ENCODE measurements at regions not wholly inside any gene's neighbourhood (a gene's known extent, or its start where the extent isn't known, plus 50 kb on each side); places are given as distances from the start of the nearest gene placed in this dataset.

- BruUV-seq (replicated peaks): no TSS peak
- Histone ChIP-seq H3K27ac (ENCODE audit: control insufficient read depth, insufficient read depth) (no peak overlapping the region), H4K20me1 (ENCODE audit: control insufficient read depth, insufficient read depth) (no peaks in the 10 kb centered on the region), H3K9ac (ENCODE audit: control insufficient read depth, insufficient read depth, low read length) (no peak overlapping the region), H3K4me3 (no peak overlapping the region), H3K9me3 (replicated peaks; ENCODE audit: control insufficient read depth, insufficient read depth, low read length) (no peaks in the 10 kb centered on the region), H3K4me1 (ENCODE audit: control insufficient read depth, insufficient read depth, low read length) (no peaks in the 10 kb centered on the region), H3K27me3 (replicated peaks in 1 of 2; ENCODE audit: control insufficient read depth in 2 of 2, insufficient read depth in 2 of 2, low read length in 1 of 2) (peaks cover 0 to 2% of the 10 kb centered on the region in 2 experiments; a peak in 2 of 4 replicates), H3K4me2 (ENCODE audit: control insufficient read depth, insufficient read depth) (no peak overlapping the region), H3K36me3 (ENCODE audit: control insufficient read depth in 2 of 2, insufficient read depth in 2 of 2, low read length in 1 of 2) (no peaks in the 10 kb centered on the region), H2AFZ (ENCODE audit: control insufficient read depth, low read depth, low read length) (no peak overlapping the region), H3K79me2 (ENCODE audit: control insufficient read depth, insufficient read depth, low read length) (no peaks in the 10 kb centered on the region)
- DNase-seq (ENCODE audit: low read depth, low spot score): no peak
- TF ChIP-seq STAT1 (conservative IDR thresholded peaks at IDR 0.05) (no peak), JUNB (IDR thresholded peaks at IDR 0.05) (no peak), IRF5 (IDR thresholded peaks at IDR 0.05; ENCODE audit: borderline replicate concordance) (no peak), ZNF24 (IDR thresholded peaks at IDR 0.05) (no peak), POLR2A (IDR thresholded peaks at IDR 0.05; ENCODE audit: low read depth, low read length) (no peak), RAD21 (IDR thresholded peaks at IDR 0.05; ENCODE audit: insufficient read depth, low read depth, low read length) (no peak), IKZF2 (IDR thresholded peaks at IDR 0.05) (no peak), GATAD2B (conservative IDR thresholded peaks at IDR 0.05; ENCODE audit: low read depth) (no peak), BCL3 (IDR thresholded peaks at IDR 0.05; ENCODE audit: borderline replicate concordance, insufficient read depth, low read depth, low read length, poor library complexity, severe bottlenecking) (no peak), CBX5 (IDR thresholded peaks at IDR 0.05; ENCODE audit: low read depth) (no peak), ASH2L (IDR thresholded peaks at IDR 0.05; ENCODE audit: borderline replicate concordance, low read depth) (no peak), YBX1 (IDR thresholded peaks at IDR 0.05) (no peak), ZZZ3 (IDR thresholded peaks at IDR 0.05; ENCODE audit: control insufficient read depth, insufficient read length, low read depth) (no peak)
- in situ Hi-C loops (cut with MboI): loop anchor here (25.0 kb wide), 1 partner anchor 1156 kb away; no protein-coding TSS in a partner anchor
- ATAC-seq: no peak
- CTCF ChIA-PET: interaction anchor here (1.2 kb wide), 1 partner anchor 185 kb away, joined by 6 read pairs; no protein-coding TSS in a partner anchor
- POLR2A ChIA-PET: no interaction called here
- RAD21 ChIA-PET (ENCODE audit: unreplicated experiment): no interaction called here
- intact Hi-C loops (cut with micrococcal nuclease; ENCODE audit: unreplicated experiment): no loop called here
- FAIRE-seq: no peak
- WGBS (ENCODE audit: insufficient coverage, insufficient replicate concordance, low lambda C conversion rate, missing lambda C conversion rate): 7% methylated on average over 1 of the region's 1 CpG
- SMC1A ChIA-PET (ENCODE audit: uncharacterized antibody, unreplicated experiment): interaction anchor here (0.8 to 1.1 kb wide), 2 partner anchors 10 to 188 kb away, joined by 3 to 5 read pairs; no protein-coding TSS in a partner anchor
Observed at GRCh38 chr6:18317850-18318249, 53.5 kb upstream of the DEK start.
